GM18867 (cell line): ENCODE measurements at regions not wholly inside any gene's neighbourhood (a gene's known extent, or its start where the extent isn't known, plus 50 kb on each side); places are given as distances from the start of the nearest gene placed in this dataset.

ENCODE experiments used
- ATAC-seq: cut with Tn5 transposase; IDR thresholded peaks from one replicate; pipeline ENCODE4 v1.9.1; 2021; ENCODE audit warnings: mild to moderate bottlenecking, moderate library complexity; ENCODE audit not compliant: unreplicated experiment

GRCh38 chr6:167537816-167538215, 212.9 kb downstream of the TTLL2 start:
- no peak for ATAC-seq

GRCh38 chr6:167538746-167539145, 213.9 kb downstream of the TTLL2 start:
- no peak for ATAC-seq

GRCh38 chr6:167540796-167541195, 215.9 kb downstream of the TTLL2 start:
- ATAC-seq: no peak

GRCh38 chr6:167541544-167541943, 216.7 kb downstream of the TTLL2 start:
- no peak for ATAC-seq

GRCh38 chr6:167543602-167544497, 219.0 kb downstream of the TTLL2 start:
- no peak for ATAC-seq

GRCh38 chr6:167546611-167547327, 221.9 kb downstream of the TTLL2 start:
- ATAC-seq: no peak

GRCh38 chr6:167547328-167547692, 222.4 kb downstream of the TTLL2 start:
- no peak for ATAC-seq

- no peak for ATAC-seq
Observed at GRCh38 chr6:167547751-167548150, 222.9 kb downstream of the TTLL2 start.

- no peak for ATAC-seq
Observed at GRCh38 chr6:167548451-167548850, 223.6 kb downstream of the TTLL2 start.

GRCh38 chr6:167549213-167549612, 224.3 kb downstream of the TTLL2 start:
- no peak for ATAC-seq

GRCh38 chr6:167550941-167551627, 226.2 kb downstream of the TTLL2 start:
- ATAC-seq: no peak

- ATAC-seq: no peak
Observed at GRCh38 chr6:167551628-167552257, 226.9 kb downstream of the TTLL2 start.

GRCh38 chr6:167552258-167552630, 227.4 kb downstream of the TTLL2 start:
- no peak for ATAC-seq

- ATAC-seq: no peak
Observed at GRCh38 chr6:167552961-167553735, 228.3 kb downstream of the TTLL2 start.

- ATAC-seq: no peak
Observed at GRCh38 chr6:167553736-167554119, 228.8 kb downstream of the TTLL2 start.

- no peak for ATAC-seq
Observed at GRCh38 chr6:167554854-167555253, 230.0 kb downstream of the TTLL2 start.

- no peak for ATAC-seq
Observed at GRCh38 chr6:167555836-167556235, 230.9 kb downstream of the TTLL2 start.

- no peak for ATAC-seq
Observed at GRCh38 chr6:167557675-167558074, 232.8 kb downstream of the TTLL2 start.

GRCh38 chr6:167558246-167559177, 233.6 kb downstream of the TTLL2 start:
- no peak for ATAC-seq
